ENCODE measurements at regions not wholly inside any gene's neighbourhood (a gene's known extent, or its start where the extent isn't known, plus 50 kb on each side); places are given as distances from the start of the nearest gene placed in this dataset.

- TF ChIP-seq EZH2 (IDR thresholded peaks at IDR 0.05; ENCODE audit: insufficient read depth, poor library complexity, severe bottlenecking) (no peak), EZH2phosphoT487 (IDR thresholded peaks at IDR 0.05; ENCODE audit: insufficient read depth, low read depth) (no peak)
Observed at GRCh38 chr5:6202968-6203365, 175.4 kb downstream of the MED10 start.

Measured in GM23248 (cell line).